HG03060 (cell line): ENCODE measurements at regions not wholly inside any gene's neighbourhood (a gene's known extent, or its start where the extent isn't known, plus 50 kb on each side); places are given as distances from the start of the nearest gene placed in this dataset.

ENCODE experiments used
- ATAC-seq: cut with Tn5 transposase; IDR thresholded peaks from one replicate; pipeline ENCODE4 v1.9.1; 2021; ENCODE audit warnings: low read depth, moderate number of reproducible peaks; ENCODE audit not compliant: unreplicated experiment

GRCh38 chr10:121158988-121159579, 307.9 kb downstream of the WDR11 start:
- ATAC-seq: no peak

GRCh38 chr10:121159670-121160069, 308.5 kb downstream of the WDR11 start:
- peak; percentile 74 for ATAC-seq

GRCh38 chr10:121165276-121165675, 314.1 kb downstream of the WDR11 start:
- ATAC-seq: no peak

- no peak for ATAC-seq
Observed at GRCh38 chr10:121167534-121168243, 316.5 kb downstream of the WDR11 start.

GRCh38 chr10:121168545-121169216, 317.5 kb downstream of the WDR11 start:
- no peak for ATAC-seq

GRCh38 chr10:121169406-121169805, 318.2 kb downstream of the WDR11 start:
- ATAC-seq: no peak

- no peak for ATAC-seq
Observed at GRCh38 chr10:121171825-121172787, 320.9 kb downstream of the WDR11 start.

DNA sequence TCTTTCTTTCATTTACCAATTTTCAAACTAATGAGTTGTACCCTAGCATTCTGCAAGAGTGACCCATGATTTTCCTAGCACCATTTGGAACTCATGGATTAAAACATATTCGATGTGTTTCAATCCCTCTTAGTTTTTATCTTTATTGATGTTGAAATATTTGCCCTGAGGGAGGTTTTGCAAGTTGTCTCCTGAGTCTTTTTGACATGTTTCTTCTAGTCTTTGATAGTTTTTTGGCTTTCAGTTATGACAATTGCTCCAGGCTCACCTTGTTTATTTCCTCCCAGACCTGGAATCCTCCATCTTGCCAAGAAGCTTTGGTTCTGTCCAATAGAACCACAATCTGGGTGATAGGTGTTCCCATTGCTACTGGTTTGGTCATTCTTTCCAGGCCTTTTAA, 327.8 kb downstream of the WDR11 start:
- ATAC-seq: no peak

DNA sequence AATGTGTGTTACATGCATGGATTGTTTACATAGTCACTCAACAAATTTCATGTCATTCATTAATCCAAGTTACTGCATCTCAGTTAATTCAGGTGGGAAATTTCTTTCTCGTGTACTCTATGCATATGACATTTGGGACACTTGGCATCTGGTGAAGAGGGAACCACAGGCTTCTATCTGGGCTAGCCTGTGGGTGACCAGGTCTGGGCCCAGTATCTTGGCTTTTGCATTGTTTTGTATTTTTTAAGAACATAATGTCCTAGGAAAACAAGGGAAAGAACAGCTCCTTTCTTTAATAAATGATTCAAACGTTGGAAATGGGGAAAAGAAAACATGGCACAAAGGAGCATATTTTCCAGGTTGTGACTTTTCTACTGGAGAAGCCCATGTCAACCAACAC, 331.1 kb downstream of the WDR11 start:
- no peak for ATAC-seq

DNA sequence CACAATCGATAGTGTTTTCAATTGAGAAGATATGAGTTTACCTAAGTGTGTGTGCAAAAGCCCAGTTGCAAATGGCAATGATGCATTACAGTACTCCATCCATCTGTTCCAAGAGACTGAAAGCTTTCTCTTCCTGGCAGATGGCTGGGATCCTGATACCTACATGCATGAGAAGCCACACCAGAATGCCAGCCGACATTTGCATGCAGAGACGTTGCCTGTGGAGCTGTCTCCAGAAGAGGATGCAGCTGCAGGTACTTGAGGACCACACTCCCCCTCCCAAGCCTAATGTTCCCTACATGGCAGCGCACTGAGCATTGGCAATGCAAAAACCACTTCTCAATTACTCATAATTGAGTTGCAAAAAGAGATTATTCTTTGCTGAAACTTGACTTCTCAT, 332.1 kb downstream of the WDR11 start:
- ATAC-seq: no peak

DNA sequence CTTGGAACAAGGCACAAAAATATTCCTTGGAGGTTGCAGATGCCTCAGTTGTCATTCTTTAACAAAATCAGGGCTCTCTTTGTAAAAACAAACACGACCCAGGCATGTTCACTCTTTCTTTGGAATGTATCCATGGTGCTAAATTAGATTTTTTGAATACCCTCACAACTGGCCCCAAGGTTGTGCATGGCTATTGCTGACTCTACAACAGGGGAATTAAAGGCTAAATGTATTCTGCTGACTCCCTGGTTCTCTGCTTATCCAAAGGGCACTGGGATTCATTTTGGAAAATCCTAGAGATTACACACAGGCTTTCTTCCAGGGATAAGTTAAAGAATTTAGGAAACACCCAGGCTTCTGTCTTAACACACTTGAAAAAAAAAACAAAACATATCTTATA, 332.5 kb downstream of the WDR11 start:
- ATAC-seq: no peak

DNA sequence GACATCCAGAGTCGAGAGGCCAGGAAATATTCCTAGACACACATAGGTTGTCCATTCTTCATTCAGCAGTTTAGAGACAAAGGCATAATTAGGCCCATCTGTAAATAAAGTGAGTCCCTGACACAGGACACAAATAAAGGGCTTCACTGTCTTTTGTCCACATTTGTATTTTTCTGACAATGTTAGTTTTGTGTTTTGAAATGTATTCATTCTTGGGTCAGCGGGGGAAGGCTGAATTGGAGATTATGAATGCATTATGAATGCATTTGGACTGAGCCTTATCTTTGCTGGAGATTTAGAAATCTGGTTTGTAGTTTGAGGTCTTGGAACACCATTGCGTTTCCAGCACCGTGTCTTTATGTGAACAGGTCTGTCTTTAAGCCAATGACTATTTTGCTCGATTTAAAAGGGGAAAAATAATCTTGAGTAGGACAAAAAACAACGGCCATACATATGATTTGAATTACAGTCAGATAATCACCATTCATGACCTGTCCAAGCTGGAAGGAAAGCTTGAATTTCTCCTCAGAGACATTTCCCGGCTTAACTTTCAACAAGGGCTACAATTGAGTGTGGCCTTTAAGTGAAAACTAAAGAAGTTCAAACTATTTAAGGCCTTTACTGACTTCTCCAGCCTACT, 334.8 kb downstream of the WDR11 start:
- ATAC-seq: no peak

DNA sequence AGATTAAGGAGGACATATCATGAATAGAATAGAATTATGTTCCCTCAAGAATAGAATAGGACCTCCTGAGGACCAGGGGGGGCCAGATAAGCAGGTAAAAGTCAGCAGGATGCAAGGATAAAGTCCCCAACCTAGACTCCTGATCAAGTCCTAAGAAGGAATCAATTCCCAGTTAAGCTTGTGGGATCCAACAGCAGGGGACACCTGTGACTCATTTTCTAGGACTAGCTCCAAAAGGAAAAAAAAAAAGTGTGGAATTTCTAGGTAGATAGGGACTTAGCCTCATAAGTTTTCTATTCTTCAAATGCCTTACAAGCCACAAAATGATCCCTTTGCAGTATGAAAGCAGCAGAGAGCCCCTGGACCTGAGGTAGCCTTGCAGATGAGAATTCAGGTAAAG, 336.2 kb downstream of the WDR11 start:
- no peak for ATAC-seq

DNA sequence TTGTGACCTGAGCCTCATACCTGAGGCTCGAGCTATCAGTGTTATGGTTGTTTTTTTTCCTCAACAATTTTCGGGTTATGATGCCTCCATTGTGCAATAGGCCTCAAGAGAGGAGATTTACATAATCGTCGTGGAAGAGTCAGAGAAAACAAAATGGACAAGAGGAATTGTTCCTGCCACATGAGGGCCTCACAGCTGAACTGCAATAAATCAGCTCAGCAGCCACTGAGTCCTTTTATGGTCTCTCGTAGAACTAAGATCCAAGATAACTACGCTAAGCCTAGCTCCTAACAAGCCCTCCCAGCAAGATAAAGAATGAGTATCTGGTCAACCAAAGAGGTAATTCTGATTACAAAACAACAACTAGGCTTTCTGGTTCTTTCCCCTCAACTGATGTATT, 336.8 kb downstream of the WDR11 start:
- no peak for ATAC-seq

GRCh38 chr10:121189066-121189465, 337.9 kb downstream of the WDR11 start:
- no peak for ATAC-seq

- ATAC-seq: no peak
Observed at GRCh38 chr10:121194696-121195523, 343.7 kb downstream of the WDR11 start.

- ATAC-seq: no peak
Observed at GRCh38 chr10:121195524-121195910, 344.4 kb downstream of the WDR11 start.

DNA sequence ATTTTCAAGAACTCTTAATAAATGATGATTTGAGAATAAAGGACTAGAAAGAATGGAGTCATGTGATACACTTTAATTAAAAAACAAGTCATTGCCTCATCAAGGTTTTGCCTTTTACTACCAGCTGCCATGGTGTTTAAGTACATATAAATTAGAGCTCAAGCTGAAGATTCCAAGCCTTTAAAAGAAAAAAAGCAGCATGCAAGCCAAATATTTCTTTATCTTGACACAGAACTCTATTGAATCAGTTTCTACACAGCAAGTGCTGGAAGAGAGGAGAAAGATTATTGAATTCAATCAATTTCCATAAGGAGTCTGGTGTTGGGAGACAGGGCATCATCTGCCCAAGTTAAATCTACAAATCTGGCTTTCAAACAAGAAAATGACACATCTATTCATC, 347.9 kb downstream of the WDR11 start:
- no peak for ATAC-seq

- ATAC-seq: no peak
Observed at GRCh38 chr10:121205625-121206024, 354.5 kb downstream of the WDR11 start.
